ENCODE measurements at regions not wholly inside any gene's neighbourhood (a gene's known extent, or its start where the extent isn't known, plus 50 kb on each side); places are given as distances from the start of the nearest gene placed in this dataset.

DNA sequence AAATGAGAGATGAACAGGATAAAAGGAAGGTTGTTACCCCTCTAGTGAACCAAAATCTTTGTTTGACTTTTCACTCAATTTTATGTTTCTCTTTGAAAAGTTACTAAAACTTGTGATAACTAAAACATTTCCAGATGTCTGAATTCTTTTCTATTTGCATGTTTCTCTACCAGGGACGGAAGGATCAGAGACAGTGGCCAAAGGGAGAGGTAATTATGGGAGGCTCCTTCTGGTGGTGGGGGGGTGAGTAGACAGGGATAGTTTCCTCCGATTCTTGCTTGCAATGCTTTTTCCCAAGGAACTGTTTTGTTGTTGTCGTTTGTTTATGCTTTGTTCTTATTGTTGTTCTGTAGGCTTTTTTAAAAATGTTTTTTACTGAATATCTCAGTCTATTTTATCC, 374.8 kb downstream of the INHBA start:
- TF ChIP-seq POLR2A (IDR thresholded peaks at IDR 0.05; ENCODE audit: low read depth) (no peak), EP300 (IDR thresholded peaks at IDR 0.05) (no peak)
- TF ChIP-seq, protein P1, sequence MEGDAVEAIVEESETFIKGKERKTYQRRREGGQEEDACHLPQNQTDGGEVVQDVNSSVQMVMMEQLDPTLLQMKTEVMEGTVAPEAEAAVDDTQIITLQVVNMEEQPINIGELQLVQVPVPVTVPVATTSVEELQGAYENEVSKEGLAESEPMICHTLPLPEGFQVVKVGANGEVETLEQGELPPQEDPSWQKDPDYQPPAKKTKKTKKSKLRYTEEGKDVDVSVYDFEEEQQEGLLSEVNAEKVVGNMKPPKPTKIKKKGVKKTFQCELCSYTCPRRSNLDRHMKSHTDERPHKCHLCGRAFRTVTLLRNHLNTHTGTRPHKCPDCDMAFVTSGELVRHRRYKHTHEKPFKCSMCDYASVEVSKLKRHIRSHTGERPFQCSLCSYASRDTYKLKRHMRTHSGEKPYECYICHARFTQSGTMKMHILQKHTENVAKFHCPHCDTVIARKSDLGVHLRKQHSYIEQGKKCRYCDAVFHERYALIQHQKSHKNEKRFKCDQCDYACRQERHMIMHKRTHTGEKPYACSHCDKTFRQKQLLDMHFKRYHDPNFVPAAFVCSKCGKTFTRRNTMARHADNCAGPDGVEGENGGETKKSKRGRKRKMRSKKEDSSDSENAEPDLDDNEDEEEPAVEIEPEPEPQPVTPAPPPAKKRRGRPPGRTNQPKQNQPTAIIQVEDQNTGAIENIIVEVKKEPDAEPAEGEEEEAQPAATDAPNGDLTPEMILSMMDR (IDR thresholded peaks at IDR 0.05): no peak
